Gastroesophageal sphincter (tissue), 4 donors: ENCODE measurements at regions not wholly inside any gene's neighbourhood (a gene's known extent, or its start where the extent isn't known, plus 50 kb on each side); places are given as distances from the start of the nearest gene placed in this dataset.

Source experiments
- ATAC-seq: fragments of 150-250 bp; one replicate; pipeline ENCODE4 v1.9.1; 2016; ENCODE audit warnings: mild to moderate bottlenecking, moderate library complexity
- H3K27ac ChIP-seq, 4 donors: fragments of 200-600 bp; sonication (generic) in 3 of 4; 1 replicate in 3 of 4; 2 replicates in 1 of 4; pipeline ENCODE4 v1.5.1; 2016 to 2019
- H3K27me3 ChIP-seq: fragments of 200-600 bp; sonication (generic); one replicate; pipeline ENCODE4 v1.5.1; 2019
- H3K36me3 ChIP-seq, 2 donors: fragments of 200-600 bp; sonication (generic); one replicate each; pipeline ENCODE4 v1.5.1; 2019; ENCODE audit warnings: control low read depth in 1 of 2
- H3K4me1 ChIP-seq, 3 donors: fragments of 200-600 bp; sonication (generic); 1 replicate in 2 of 3; 2 replicates in 1 of 3; pipeline ENCODE4 v1.5.1; 2016 to 2019; ENCODE audit warnings: control low read depth in 2 of 3
- H3K4me3 ChIP-seq, 2 donors: fragments of 200-600 bp; sonication (generic); one replicate each; pipeline ENCODE4 v1.5.1; 2019; ENCODE audit warnings: mild to moderate bottlenecking in 1 of 2, moderate library complexity in 1 of 2
- H3K9me3 ChIP-seq, 3 donors: fragments of 200-600 bp; sonication (generic); one replicate each; pipeline ENCODE4 v1.5.1; 2017 to 2019; ENCODE audit warnings: control low read depth in 2 of 3
- EP300 ChIP-seq: sonication (generic); formaldehyde crosslinking; IDR thresholded peaks from one replicate; pipeline ENCODE4 v1.6.1; 2017; ENCODE audit warnings: antibody characterized with exemption, mild to moderate bottlenecking
- POLR2A ChIP-seq, 2 donors: fragments of 450-650 bp; IDR thresholded peaks; one replicate each; pipeline ENCODE4 v1.6.1; 2017; ENCODE audit warnings: antibody characterized with exemption in 2 of 2, mild to moderate bottlenecking in 2 of 2, moderate library complexity in 1 of 2
- POLR2AphosphoS5 ChIP-seq: sonication (generic); formaldehyde crosslinking; IDR thresholded peaks from one replicate; pipeline ENCODE4 v1.6.1; 2017; ENCODE audit warnings: antibody characterized with exemption
- WGBS, 2 donors: methylation state at CpG; one replicate each; pipeline ENCODE4 v1.1.5; 2018; ENCODE audit warnings: low coverage in 1 of 2; 5-methylcytosine and 5-hydroxymethylcytosine counted together
- TF ChIP-seq, protein P1 (sequence below), 4 experiments: fragments of 200-600 bp in 2 of 4; fragments of 450-650 bp in 2 of 4; sonication (generic) in 1 of 4; IDR thresholded peaks; one replicate each; pipeline ENCODE4 v1.5.1; 2017 to 2019; ENCODE audit warnings: antibody characterized with exemption in 4 of 4, mild to moderate bottlenecking in 2 of 4, moderate library complexity in 2 of 4

- no peak for TF ChIP-seq POLR2AphosphoS5
- no peak for TF ChIP-seq POLR2A (IDR thresholded peaks at IDR 0.05)
- TF ChIP-seq EP300: no peak
- TF ChIP-seq, protein P1, sequence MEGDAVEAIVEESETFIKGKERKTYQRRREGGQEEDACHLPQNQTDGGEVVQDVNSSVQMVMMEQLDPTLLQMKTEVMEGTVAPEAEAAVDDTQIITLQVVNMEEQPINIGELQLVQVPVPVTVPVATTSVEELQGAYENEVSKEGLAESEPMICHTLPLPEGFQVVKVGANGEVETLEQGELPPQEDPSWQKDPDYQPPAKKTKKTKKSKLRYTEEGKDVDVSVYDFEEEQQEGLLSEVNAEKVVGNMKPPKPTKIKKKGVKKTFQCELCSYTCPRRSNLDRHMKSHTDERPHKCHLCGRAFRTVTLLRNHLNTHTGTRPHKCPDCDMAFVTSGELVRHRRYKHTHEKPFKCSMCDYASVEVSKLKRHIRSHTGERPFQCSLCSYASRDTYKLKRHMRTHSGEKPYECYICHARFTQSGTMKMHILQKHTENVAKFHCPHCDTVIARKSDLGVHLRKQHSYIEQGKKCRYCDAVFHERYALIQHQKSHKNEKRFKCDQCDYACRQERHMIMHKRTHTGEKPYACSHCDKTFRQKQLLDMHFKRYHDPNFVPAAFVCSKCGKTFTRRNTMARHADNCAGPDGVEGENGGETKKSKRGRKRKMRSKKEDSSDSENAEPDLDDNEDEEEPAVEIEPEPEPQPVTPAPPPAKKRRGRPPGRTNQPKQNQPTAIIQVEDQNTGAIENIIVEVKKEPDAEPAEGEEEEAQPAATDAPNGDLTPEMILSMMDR (IDR thresholded peaks at IDR 0.05): no peak
- no peaks in the 10 kb centered on the region for H3K36me3 ChIP-seq
- H3K4me3 ChIP-seq: no peak overlapping the region
- 86 to 88% methylated on average over 3 to 4 of the region's 15 CpGs for WGBS, 2 donors
- H3K27ac ChIP-seq: no peak overlapping the region
- no peaks in the 10 kb centered on the region for H3K27me3 ChIP-seq
- ATAC-seq: no peak
- no peaks in the 10 kb centered on the region for H3K4me1 ChIP-seq
- H3K9me3 ChIP-seq: no peaks in the 10 kb centered on the region
These were observed 819.4 kb downstream of the DCDC2C start for GRCh38 chr2:4522498-4523421.

DNA sequence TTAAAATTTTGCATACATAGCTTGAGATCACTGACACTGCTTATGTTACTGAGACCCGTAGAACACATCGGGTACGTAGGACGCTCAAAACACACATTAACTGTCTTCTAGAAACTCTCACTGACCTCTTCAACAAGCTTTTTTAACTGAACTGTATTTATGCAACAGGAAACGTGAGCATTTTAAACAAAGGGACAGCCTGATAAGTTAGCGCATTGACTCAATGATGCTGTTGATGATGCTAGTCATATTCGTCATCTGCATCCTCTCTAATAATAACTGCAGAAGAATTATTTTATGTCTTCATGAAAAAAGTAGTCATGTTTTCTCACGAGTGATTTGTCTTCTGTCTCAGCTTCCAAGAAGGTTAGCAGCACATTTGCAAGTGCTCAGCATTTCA lies 824.0 kb downstream of the DCDC2C start:
- Histone ChIP-seq H3K27me3 (no peaks in the 10 kb centered on the region), H3K4me1 (no peaks in the 10 kb centered on the region), H3K27ac (no peak overlapping the region), H3K36me3 (no peaks in the 10 kb centered on the region), H3K9me3 (no peaks in the 10 kb centered on the region), H3K4me3 (no peak overlapping the region)
- no peak for TF ChIP-seq POLR2AphosphoS5
- TF ChIP-seq, protein P1 (IDR thresholded peaks at IDR 0.05): no peak
- TF ChIP-seq EP300: no peak
- TF ChIP-seq POLR2A (IDR thresholded peaks at IDR 0.05): no peak
- WGBS, 2 donors: 17 to 33% methylated on average over 8 of the region's 8 CpGs
- no peak for ATAC-seq

- ATAC-seq: no peak
- no peak for TF ChIP-seq POLR2A (IDR thresholded peaks at IDR 0.05)
- TF ChIP-seq EP300: no peak
- no peak for TF ChIP-seq POLR2AphosphoS5
- TF ChIP-seq, protein P1 (IDR thresholded peaks at IDR 0.05): no peak
These were observed 824.9 kb downstream of the DCDC2C start for GRCh38 chr2:4528246-4528645.

GRCh38 chr2:4528773-4529172 lies 825.4 kb downstream of the DCDC2C start:
- no peak overlapping the region for H3K4me3 ChIP-seq
- H3K27me3 ChIP-seq: no peaks in the 10 kb centered on the region
- ATAC-seq: no peak
- no peaks in the 10 kb centered on the region for H3K4me1 ChIP-seq
- WGBS, 2 donors: 40 to 56% methylated on average over 1 to 2 of the region's 3 CpGs
- no peak for TF ChIP-seq POLR2AphosphoS5
- TF ChIP-seq POLR2A (IDR thresholded peaks at IDR 0.05): no peak
- TF ChIP-seq EP300: no peak
- TF ChIP-seq, protein P1 (IDR thresholded peaks at IDR 0.05): no peak
- H3K27ac ChIP-seq: no peak overlapping the region
- no peaks in the 10 kb centered on the region for H3K9me3 ChIP-seq
- no peaks in the 10 kb centered on the region for H3K36me3 ChIP-seq

More at GRCh38 chr2:4528246-4528645, 824.9 kb downstream of the DCDC2C start:
- Histone ChIP-seq H3K9me3 (no peaks in the 10 kb centered on the region), H3K27me3 (no peaks in the 10 kb centered on the region), H3K36me3 (no peaks in the 10 kb centered on the region), H3K4me3 (no peak overlapping the region), H3K27ac (no peak overlapping the region), H3K4me1 (no peaks in the 10 kb centered on the region)

DNA sequence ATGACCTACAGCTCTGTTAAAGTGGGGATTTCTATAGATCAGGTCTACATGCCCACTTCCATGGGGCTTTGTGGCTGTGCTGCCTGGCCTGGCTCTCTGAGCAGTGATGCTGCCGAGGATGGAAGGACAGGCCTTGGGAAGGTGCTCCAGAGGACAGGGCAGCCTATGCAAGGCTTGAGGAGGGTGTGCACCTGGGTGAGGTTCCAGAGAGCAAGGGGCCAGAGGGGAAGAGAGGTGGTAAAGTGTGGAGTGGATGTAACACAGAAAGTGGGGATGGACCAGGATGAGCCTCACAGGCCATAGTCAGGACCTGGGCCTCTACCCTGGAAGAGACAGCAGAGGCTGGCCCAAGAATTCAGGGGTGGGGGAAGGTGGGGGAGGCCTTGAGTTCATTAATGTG lies 826.4 kb downstream of the DCDC2C start:
- no peaks in the 10 kb centered on the region for H3K36me3 ChIP-seq
- TF ChIP-seq, protein P1 (IDR thresholded peaks at IDR 0.05): no peak
- TF ChIP-seq POLR2A (IDR thresholded peaks at IDR 0.05) (no peak), POLR2AphosphoS5 (no peak), EP300 (no peak)
- H3K4me1 ChIP-seq: no peaks in the 10 kb centered on the region
- no peaks in the 10 kb centered on the region for H3K9me3 ChIP-seq
- H3K27ac ChIP-seq: no peak overlapping the region
- ATAC-seq: no peak
- H3K27me3 ChIP-seq: no peaks in the 10 kb centered on the region
- 88% methylated on average over 1 of the region's 1 CpG; no CpG with 5 or more reads in 1 of the 2 donors for WGBS, 2 donors
- H3K4me3 ChIP-seq: no peak overlapping the region
